ENCODE measurements at regions not wholly inside any gene's neighbourhood (a gene's known extent, or its start where the extent isn't known, plus 50 kb on each side); places are given as distances from the start of the nearest gene placed in this dataset.

DNA sequence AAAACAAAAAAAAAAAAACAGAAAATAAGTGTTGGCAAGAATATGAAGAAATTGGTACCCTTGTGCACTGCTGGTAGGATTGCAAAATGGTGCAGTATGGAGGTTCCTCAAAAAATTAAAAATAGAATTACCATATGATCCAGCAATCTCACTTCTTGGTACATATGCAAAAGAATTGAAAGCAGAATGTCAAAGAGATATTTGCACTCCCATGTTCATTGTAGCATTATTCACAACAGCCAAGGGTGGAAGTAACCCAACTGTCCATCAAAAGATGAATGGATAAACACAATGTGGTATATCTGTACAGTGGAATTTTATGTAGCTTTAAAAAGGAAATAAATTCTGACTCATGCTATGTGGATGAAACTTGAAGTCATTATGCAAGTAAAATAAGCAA is 72.8 kb upstream of the POU3F3 start:
- no peak for DNase-seq (ENCODE audit: extremely low read depth, low read depth)
- TF ChIP-seq, protein P1, sequence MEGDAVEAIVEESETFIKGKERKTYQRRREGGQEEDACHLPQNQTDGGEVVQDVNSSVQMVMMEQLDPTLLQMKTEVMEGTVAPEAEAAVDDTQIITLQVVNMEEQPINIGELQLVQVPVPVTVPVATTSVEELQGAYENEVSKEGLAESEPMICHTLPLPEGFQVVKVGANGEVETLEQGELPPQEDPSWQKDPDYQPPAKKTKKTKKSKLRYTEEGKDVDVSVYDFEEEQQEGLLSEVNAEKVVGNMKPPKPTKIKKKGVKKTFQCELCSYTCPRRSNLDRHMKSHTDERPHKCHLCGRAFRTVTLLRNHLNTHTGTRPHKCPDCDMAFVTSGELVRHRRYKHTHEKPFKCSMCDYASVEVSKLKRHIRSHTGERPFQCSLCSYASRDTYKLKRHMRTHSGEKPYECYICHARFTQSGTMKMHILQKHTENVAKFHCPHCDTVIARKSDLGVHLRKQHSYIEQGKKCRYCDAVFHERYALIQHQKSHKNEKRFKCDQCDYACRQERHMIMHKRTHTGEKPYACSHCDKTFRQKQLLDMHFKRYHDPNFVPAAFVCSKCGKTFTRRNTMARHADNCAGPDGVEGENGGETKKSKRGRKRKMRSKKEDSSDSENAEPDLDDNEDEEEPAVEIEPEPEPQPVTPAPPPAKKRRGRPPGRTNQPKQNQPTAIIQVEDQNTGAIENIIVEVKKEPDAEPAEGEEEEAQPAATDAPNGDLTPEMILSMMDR (IDR thresholded peaks at IDR 0.05; ENCODE audit: low read depth, low read length), result no peak

- DNase-seq (ENCODE audit: extremely low read depth, low read depth), result no peak
- TF ChIP-seq, protein P1 (IDR thresholded peaks at IDR 0.05; ENCODE audit: low read depth, low read length), result no peak
Measured at GRCh38 chr2:104784264-104784663, 69.7 kb upstream of the POU3F3 start.

DNA sequence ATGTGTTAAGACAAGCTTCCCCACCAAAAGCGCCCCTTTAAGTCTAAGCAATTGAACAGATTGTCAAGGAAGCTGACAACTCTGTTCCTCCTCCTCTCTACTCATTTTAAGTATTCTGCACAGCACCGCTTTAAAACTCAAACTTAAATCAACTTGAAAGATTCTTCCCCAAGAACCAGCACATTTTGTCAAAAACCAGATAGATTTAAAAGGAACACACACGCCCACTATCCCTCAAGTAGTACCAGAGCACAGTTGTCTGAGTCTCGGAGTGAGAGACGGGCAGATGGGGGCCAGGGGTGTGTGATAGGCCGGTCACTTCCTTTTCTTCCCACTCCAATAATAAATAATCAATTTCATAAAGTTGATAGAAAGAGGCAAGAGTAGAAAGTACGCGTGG is 67.7 kb upstream of the POU3F3 start:
- TF ChIP-seq, protein P1 (IDR thresholded peaks at IDR 0.05; ENCODE audit: low read depth, low read length), result no peak
- no peak for DNase-seq (ENCODE audit: extremely low read depth, low read depth)

DNA sequence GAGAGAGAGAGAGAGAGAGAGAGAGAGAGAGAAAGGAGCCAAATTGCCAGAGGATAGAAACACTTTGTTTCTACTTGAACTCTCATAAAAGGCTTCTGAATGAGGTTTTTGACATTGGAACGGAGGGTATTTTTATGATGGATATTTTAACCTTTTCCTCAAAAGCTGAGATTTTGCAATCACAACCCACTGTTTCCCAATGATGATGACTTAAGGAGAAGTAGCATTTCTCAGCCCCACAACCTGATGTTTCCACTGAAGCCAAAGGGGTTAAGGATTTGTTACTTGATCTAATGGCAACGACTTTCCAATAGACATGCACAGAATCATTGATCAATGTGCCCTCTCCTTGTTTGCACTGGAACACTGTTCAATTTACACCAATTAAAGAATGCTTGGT is 67.1 kb upstream of the POU3F3 start:
- TF ChIP-seq, protein P1 (IDR thresholded peaks at IDR 0.05; ENCODE audit: low read depth, low read length), result no peak
- no peak for DNase-seq (ENCODE audit: extremely low read depth, low read depth)

GRCh38 chr2:104787298-104788065 is 66.4 kb upstream of the POU3F3 start:
- DNase-seq (ENCODE audit: extremely low read depth, low read depth), result no peak
- TF ChIP-seq, protein P1 (IDR thresholded peaks at IDR 0.05; ENCODE audit: low read depth, low read length), result no peak

DNA sequence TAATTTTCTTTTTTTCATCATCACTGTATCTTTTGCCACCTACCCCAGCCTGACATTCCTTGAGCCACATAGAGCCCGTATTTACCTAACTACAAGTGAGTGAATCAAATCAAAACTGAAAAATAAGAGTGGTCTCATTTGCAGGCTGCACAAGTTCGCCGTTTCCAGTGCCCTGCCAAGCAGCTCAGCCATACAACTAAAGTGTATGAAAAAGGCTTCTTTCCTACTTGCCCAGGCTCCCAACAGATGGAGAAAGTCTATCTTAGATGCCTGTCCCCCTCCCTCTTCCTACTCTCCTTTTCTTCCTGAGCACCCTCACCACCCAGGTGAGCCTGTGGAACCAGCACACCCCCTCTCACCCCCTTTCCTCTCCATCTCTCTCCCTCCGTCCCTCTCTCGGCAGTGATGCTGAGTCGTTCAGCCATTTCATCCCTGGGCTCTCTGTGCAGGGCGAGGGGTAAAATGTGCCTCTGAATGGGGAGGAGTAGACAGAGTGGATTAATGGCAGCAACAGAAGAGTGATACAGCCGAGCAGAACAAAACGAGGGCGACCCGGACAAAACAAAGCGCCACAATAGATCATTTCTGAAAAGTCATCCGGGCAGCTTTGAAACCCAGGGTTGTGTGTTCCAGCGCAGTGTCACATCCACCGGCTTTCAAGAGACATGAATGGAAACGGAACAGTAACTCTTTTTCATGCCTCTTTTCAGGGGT is 65.0 kb upstream of the POU3F3 start:
- DNase-seq (ENCODE audit: extremely low read depth, low read depth), result no peak
- TF ChIP-seq, protein P1 (IDR thresholded peaks at IDR 0.05; ENCODE audit: low read depth, low read length), result no peak

GRCh38 chr2:104790100-104790811 is 63.7 kb upstream of the POU3F3 start:
- DNase-seq (ENCODE audit: extremely low read depth, low read depth), result no peak
- TF ChIP-seq, protein P1 (IDR thresholded peaks at IDR 0.05; ENCODE audit: low read depth, low read length), result no peak
